ENCODE measurements at regions not wholly inside any gene's neighbourhood (a gene's known extent, or its start where the extent isn't known, plus 50 kb on each side); places are given as distances from the start of the nearest gene placed in this dataset.

DNA sequence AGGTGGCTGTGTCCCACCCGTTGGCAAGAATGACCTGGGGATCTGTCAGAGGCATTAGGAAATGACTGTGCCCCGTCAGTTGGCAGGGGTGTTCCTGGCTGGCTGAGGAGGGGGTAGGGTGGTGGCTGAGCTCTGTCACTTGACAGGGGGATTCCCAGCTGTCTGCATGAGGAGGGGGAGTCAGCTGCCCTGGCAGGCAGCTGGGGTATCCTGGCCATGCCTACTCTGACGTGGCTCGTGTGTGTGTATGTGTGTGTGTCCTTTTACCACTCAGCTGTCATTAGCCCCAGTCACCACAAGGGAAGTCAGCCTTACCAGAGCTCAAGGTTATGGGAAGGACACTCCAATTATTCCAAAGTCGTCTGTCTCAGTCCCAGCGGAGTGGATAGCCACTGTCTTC is 93.2 kb downstream of the EFNB1 start (continued):
- TF ChIP-seq, protein P1, sequence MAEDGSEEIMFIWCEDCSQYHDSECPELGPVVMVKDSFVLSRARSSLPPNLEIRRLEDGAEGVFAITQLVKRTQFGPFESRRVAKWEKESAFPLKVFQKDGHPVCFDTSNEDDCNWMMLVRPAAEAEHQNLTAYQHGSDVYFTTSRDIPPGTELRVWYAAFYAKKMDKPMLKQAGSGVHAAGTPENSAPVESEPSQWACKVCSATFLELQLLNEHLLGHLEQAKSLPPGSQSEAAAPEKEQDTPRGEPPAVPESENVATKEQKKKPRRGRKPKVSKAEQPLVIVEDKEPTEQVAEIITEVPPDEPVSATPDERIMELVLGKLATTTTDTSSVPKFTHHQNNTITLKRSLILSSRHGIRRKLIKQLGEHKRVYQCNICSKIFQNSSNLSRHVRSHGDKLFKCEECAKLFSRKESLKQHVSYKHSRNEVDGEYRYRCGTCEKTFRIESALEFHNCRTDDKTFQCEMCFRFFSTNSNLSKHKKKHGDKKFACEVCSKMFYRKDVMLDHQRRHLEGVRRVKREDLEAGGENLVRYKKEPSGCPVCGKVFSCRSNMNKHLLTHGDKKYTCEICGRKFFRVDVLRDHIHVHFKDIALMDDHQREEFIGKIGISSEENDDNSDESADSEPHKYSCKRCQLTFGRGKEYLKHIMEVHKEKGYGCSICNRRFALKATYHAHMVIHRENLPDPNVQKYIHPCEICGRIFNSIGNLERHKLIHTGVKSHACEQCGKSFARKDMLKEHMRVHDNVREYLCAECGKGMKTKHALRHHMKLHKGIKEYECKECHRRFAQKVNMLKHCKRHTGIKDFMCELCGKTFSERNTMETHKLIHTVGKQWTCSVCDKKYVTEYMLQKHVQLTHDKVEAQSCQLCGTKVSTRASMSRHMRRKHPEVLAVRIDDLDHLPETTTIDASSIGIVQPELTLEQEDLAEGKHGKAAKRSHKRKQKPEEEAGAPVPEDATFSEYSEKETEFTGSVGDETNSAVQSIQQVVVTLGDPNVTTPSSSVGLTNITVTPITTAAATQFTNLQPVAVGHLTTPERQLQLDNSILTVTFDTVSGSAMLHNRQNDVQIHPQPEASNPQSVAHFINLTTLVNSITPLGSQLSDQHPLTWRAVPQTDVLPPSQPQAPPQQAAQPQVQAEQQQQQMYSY (CRISPR knock-in tag; IDR thresholded peaks at IDR 0.05) = no peak
- no peak for TF ChIP-seq DPF2 (IDR thresholded peaks at IDR 0.05)
- TF ChIP-seq CREM (IDR thresholded peaks at IDR 0.05; ENCODE audit: low read depth) = no peak
- TF ChIP-seq NR2F1 (conservative IDR thresholded peaks at IDR 0.05) = no peak

DNA sequence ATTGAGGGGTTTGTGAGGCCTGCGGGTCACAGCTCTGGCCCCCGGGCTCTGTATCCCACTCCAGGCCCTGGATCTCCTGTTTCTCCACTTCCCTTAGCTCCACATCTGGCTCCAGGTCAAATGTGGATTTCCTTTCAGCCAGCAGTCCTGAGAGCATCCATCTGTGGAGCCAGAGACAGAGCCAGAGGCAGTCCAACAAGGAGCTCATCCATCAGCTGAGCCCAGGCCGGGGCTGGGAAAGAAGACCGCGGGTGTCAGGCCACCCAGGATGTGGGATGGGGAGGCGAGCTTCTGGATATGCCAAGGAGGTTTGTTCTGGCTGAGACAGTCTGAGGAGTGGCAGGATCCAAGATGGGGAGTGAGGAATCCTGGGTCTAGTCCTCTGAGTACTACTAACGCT is 91.7 kb downstream of the EFNB1 start:
- in situ Hi-C loops (cut with MboI) = no loop called here
- no peak for ATAC-seq
- no peak for FAIRE-seq
- Histone ChIP-seq H3K36me3 (ENCODE audit: control insufficient read depth in 2 of 2, insufficient read depth in 2 of 2, low read length in 1 of 2) (no peaks in the 10 kb centered on the region), H3K4me2 (ENCODE audit: control insufficient read depth, insufficient read depth) (no peak overlapping the region), H3K9me3 (replicated peaks; ENCODE audit: control insufficient read depth, insufficient read depth, low read length) (no peaks in the 10 kb centered on the region), H3K9ac (ENCODE audit: control insufficient read depth, insufficient read depth, low read length) (no peak overlapping the region), H3K4me3 (no peak overlapping the region), H3K4me1 (ENCODE audit: control insufficient read depth, insufficient read depth, low read length) (no peaks in the 10 kb centered on the region), H3K79me2 (ENCODE audit: control insufficient read depth, insufficient read depth, low read length) (no peaks in the 10 kb centered on the region), H3K27me3 (replicated peaks in 1 of 2; ENCODE audit: control insufficient read depth in 2 of 2, insufficient read depth in 2 of 2, low read length in 1 of 2) (no peaks in the 10 kb centered on the region; a peak in 1 of 4 replicates), H4K20me1 (ENCODE audit: control insufficient read depth, insufficient read depth) (no peaks in the 10 kb centered on the region), H2AFZ (ENCODE audit: control insufficient read depth, low read depth, low read length) (no peak overlapping the region), H3K27ac (ENCODE audit: control insufficient read depth, insufficient read depth) (no peak overlapping the region)
- ChIA-PET RAD21 (ENCODE audit: unreplicated experiment) (no interaction called here), CTCF (no interaction called here), POLR2A (no interaction called here), SMC1A (ENCODE audit: uncharacterized antibody, unreplicated experiment) (no interaction called here)
- DNase-seq (ENCODE audit: low read depth, low spot score) = no peak
- TF ChIP-seq SREBF2 (IDR thresholded peaks at IDR 0.05; ENCODE audit: low read length) (no peak), MEF2A (IDR thresholded peaks at IDR 0.05; ENCODE audit: insufficient read depth, low read depth, low read length) (no peak), CBX3 (IDR thresholded peaks at IDR 0.05; ENCODE audit: borderline replicate concordance, low read depth) (no peak), SIN3A (IDR thresholded peaks at IDR 0.05; ENCODE audit: low read depth, low read length) (no peak), MXI1 (IDR thresholded peaks at IDR 0.05; ENCODE audit: low read depth, low read length) (no peak)
- TF ChIP-seq, protein P2, sequence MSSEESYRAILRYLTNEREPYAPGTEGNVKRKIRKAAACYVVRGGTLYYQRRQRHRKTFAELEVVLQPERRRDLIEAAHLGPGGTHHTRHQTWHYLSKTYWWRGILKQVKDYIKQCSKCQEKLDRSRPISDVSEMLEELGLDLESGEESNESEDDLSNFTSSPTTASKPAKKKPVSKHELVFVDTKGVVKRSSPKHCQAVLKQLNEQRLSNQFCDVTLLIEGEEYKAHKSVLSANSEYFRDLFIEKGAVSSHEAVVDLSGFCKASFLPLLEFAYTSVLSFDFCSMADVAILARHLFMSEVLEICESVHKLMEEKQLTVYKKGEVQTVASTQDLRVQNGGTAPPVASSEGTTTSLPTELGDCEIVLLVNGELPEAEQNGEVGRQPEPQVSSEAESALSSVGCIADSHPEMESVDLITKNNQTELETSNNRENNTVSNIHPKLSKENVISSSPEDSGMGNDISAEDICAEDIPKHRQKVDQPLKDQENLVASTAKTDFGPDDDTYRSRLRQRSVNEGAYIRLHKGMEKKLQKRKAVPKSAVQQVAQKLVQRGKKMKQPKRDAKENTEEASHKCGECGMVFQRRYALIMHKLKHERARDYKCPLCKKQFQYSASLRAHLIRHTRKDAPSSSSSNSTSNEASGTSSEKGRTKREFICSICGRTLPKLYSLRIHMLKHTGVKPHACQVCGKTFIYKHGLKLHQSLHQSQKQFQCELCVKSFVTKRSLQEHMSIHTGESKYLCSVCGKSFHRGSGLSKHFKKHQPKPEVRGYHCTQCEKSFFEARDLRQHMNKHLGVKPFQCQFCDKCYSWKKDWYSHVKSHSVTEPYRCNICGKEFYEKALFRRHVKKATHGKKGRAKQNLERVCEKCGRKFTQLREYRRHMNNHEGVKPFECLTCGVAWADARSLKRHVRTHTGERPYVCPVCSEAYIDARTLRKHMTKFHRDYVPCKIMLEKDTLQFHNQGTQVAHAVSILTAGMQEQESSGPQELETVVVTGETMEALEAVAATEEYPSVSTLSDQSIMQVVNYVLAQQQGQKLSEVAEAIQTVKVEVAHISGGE (CRISPR knock-in tag; IDR thresholded peaks at IDR 0.05) = no peak
- WGBS (ENCODE audit: insufficient coverage, insufficient replicate concordance, low lambda C conversion rate, missing lambda C conversion rate) = 36% methylated on average over 7 of the region's 7 CpGs
- no TSS peak for BruUV-seq (replicated peaks)
- intact Hi-C loops (cut with micrococcal nuclease; ENCODE audit: unreplicated experiment) = no loop called here

Measured in GM12878 (cell line).